Stimulated activated CD8-positive, alpha-beta memory T cell treated with anti-CD3 and anti-CD28 coated beads, Interleukin-15, amount 100 ng/mL, for 1 hour (primary cell): ENCODE measurements at regions not wholly inside any gene's neighbourhood (a gene's known extent, or its start where the extent isn't known, plus 50 kb on each side); places are given as distances from the start of the nearest gene placed in this dataset.
"Not testable (repeated sequence)": the region's sequence is repeated elsewhere in the genome, so short reads cannot be mapped to it uniquely, and the experiment has no call there.

Experiments used
- DNase-seq: peaks from one replicate; pipeline ENCODE4 v3.0.0-alpha.2; 2020; ENCODE audit warnings: low read depth

DNA sequence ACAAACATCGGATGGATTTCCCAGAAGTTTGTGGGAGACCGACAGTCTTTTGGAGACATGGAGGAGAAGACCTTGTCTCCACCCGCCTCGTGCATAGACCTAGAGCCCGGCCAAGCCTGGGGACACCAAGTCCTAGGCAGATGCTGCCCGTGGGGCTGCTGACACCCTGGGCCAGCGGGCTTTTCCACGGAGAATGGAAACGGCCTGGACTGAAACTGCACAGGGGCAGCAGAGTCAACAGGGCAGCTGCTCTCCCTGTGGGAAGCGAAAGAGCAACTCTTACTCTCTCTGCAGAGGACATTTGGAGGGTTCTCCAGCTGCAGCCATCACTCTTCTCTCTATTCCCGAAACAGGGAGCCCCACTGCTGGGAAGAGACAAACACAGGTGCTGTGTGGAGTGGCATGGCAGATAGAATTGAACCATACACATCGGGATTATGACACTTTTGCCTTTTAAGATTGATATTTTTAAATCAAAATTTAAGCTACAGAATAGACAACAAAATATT, 401.2 kb downstream of the THBS2 start:
- no peak for DNase-seq

- DNase-seq: no peak
Observed at GRCh38 chr6:168851460-168852375, 401.9 kb downstream of the THBS2 start.

- DNase-seq: not testable (repeated sequence)
Observed at GRCh38 chr6:168850027-168850736, 403.5 kb downstream of the THBS2 start.

GRCh38 chr6:168849459-168849858, 404.2 kb downstream of the THBS2 start:
- no peak for DNase-seq

GRCh38 chr6:168848797-168849196, 404.8 kb downstream of the THBS2 start:
- no peak for DNase-seq

DNA sequence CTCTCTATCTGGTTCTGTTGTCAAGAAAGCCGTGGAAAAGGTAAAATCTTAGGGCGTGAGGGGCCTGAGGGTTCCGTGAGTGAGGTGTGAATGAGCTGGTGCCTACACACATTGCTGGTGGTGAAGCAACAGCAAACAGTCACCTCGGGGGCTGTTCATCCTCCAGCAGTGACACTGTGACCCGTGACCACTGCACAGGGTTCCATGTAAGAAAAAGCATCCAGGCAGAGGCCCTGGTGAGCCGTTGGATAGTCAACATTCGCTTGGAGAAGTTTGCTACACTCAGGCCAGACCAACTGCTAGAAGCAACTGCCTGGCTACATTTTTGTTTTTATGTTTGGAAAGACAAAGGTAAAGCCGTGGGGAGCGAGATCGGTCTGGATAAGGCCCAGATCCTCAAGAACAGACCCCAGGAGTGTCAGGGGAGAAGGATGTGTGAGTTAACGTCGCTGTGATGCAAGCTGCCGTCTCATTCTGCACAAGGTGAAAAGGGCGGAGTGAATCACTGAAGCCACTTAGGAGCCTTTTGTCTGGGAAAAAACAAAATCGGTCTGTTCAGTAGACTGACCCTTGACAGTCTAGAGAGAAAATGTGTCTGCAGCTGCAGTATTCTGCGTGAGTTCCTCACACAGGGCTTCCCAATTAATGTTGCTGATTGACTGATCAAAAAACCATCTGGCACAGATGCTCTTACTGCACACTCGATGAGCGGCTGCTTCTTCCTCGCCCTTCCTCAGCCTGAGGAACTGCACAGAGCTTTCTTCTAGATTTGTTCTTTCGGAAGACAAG, 404.0 kb downstream of the SMOC2 start:
- no peak for DNase-seq

DNA sequence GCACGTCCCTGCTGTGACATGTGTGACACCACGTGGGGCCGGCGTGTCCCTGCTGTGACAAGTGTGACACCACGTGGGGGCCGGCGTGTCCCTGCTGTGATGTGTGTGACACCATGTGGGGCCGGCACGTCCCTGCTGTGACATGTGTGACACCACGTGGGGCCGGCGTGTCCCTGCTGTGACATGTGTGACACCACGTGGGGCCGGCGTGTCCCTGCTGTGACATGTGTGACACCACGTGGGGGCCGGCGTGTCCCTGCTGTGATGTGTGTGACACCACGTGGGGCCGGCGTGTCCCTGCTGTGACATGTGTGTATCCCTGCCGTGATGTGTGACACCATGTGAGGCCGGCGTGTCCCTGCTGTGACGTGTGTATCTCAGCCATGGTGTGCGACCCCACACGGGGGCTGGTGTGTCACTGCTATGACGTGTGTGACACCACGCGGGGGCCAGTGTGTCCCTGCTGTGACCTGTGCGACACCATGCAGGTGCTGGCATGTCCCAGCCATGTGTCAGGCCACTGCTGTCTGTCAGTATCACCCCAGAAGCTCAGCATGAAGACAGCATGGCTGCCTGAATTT, 401.7 kb downstream of the SMOC2 start:
- not testable (repeated sequence) for DNase-seq

GRCh38 chr6:168841609-168842278, 400.8 kb downstream of the SMOC2 start:
- DNase-seq: no peak

DNA sequence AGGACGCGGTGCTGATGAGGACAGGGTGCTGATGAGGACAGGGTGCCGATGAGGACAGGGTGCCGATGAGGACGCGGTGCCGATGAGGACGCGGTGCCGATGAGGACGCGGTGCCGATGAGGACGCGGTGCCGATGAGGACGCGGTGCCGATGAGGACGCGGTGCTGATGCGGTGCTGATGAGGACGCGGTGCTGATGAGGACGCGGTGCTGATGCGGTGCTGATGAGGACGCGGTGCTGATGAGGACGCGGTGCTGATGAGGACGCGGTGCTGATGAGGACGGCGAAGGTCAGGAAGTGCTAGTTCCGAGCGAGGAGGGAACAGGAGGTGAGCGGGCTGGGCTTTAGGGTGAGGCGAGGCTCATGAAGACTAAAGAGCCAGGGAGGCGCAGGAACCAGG, 399.9 kb downstream of the SMOC2 start:
- not testable (repeated sequence) for DNase-seq

DNA sequence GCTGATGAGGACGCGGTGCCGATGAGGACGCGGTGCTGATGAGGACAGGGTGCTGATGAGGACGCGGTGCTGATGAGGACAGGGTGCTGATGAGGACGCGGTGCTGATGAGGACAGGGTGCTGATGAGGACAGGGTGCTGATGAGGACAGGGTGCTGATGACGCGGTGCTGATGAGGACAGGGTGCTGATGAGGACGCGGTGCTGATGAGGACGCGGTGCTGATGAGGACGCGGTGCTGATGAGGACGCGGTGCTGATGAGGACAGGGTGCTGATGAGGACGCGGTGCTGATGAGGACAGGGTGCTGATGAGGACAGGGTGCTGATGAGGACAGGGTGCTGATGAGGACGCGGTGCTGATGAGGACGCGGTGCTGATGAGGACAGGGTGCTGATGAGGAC, 399.3 kb downstream of the SMOC2 start:
- not testable (repeated sequence) for DNase-seq

DNA sequence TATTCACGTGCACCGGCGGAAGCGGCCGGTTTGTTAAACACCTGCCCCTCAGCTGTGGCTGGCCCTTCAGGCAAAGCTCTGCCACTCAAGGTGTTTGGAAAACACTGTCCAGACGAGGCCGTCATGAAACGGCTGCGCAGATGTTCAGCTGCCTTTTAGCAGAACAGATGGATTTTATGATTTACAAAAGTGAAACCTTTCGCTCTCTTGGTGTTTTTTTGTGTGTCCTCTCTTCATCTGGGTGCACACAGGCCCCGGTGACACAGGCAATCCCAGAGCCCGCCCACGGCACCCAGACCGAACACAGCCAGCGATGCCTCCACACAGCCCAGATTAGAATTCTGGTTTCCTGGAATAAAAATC, 397.0 kb downstream of the SMOC2 start:
- no peak for DNase-seq

DNA sequence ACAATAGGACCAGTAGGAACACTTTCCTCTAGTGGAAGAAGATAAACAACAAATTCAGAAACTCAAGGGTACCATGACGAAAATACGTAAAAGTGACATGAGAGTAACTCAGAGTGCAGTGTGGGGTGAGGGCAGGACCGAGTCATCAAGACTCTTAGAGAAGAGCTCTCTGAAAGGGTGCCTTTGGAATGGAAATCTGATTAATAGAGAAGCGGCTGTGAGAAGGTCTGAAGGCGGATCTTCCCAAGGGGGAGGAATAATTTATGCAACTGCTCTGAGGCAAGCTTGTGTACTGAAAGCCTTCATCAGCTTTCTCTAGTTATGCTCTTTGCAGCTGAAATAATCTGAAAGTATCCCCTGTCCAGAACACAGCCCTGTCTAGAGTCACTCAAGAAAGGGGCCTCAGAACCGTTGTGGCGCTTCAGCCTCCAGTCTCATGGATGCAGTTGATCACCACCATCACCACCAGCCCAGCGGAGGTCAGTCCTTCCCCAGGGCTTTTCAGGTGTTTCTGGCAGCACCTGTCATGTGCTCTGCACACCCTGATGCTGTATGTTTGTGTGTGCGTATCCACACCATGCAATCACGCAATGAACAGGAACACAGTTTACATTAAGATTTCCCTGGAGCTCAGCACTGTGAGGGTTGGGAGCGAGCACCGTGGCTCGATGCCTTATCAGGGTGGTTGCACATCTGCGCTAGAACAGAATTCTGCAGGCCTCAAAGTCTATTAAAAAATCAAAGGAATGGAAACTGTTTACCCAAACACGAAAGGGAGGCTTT, 396.5 kb downstream of the SMOC2 start:
- DNase-seq: no peak

GRCh38 chr6:168835991-168836390, 395.0 kb downstream of the SMOC2 start:
- no peak for DNase-seq

DNA sequence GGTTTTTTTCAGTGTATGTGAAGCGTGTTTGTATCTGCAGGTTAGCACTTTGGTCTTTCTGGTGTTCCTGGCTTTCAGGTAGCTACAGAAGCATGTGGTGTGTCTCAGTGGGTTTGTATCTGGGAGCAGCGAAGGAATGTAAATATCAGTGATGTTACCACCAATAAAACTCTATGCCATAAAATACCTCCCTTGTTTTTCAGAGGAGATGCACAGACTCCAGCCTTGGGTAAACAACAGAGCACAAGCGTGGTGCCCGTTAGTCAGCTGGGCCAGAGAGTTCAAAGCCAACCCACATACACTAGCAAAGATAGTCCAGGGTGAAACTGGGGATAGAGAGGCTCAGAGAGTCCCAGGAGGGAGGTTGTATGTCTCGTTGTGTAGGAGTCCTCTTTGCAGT, 393.8 kb downstream of the SMOC2 start:
- no peak for DNase-seq

DNA sequence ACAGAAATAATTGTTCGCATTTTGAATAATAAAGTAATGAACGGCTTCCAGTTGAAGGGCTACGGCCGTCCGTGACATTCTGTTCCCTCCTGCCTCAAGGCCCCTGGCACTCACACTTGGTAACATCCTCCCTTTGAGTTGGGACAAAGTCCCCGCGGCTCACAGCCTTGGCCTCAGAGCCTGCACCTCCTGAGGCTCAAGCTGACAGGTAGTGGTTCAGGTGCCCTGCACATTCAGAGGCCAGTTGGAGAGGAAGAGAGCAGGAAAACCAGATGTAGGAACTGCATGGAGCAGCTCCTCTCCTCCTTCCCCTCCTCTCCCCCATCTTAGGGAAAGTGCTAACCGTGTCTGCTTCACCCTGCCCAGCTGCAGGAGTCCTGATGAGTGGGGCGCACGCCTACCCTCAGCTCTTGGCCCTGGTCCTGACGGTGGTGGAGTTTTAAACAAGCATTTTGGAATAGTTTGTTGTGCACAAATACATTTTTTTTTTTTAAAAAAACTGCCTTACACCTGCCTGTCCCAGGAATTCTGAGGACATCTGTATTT, 393.1 kb downstream of the SMOC2 start:
- no peak for DNase-seq

DNA sequence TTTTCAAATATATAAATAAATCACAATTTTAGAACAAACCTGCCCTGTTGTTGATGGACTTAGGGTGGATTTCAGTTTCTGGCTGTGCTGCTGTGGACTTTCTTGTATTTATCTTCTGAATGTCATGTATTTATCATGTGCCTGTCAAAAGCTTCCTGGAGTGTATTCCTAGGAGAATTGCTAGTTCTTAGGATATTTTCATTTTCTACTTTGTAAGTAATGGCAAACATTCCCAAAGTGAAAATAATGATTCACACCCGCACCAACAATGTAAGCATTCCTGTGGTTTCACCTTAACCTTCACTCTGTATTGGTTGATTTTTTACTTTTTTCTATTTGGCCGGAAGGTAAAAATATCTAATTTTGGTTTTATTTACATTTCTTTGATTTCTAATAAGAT, 387.8 kb downstream of the SMOC2 start:
- no peak for DNase-seq

- no peak for DNase-seq
Observed at GRCh38 chr6:168828035-168828434, 387.1 kb downstream of the SMOC2 start.

GRCh38 chr6:168827586-168827871, 386.5 kb downstream of the SMOC2 start:
- no peak for DNase-seq

- DNase-seq: no peak
Observed at GRCh38 chr6:168826726-168827585, 386.0 kb downstream of the SMOC2 start.

- DNase-seq: no peak
Observed at GRCh38 chr6:168826078-168826390, 385.1 kb downstream of the SMOC2 start.
